ENCODE measurements at regions not wholly inside any gene's neighbourhood (a gene's known extent, or its start where the extent isn't known, plus 50 kb on each side); places are given as distances from the start of the nearest gene placed in this dataset.

DNA sequence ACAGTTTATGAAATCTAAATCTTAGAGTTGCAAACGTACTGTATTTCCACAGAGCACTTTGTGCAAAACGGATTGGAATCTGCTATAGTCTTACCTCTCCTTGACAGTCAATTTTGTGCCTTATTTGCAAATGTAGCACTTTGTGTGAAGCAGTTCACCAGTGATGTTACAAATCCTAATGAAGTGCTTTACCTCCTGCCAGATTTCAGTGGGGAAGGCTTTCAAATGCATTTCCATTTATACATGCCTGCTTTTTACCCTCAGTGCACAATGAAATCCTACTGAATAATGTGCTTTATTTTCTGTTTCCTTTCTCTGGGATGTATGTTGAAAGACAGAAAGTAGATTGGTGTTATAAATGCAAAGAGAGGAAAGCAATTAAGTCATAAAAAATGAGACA lies 2141.6 kb upstream of the C9orf72 start:
- in situ Hi-C loops (cut with HindIII; ENCODE audit: low sequenced_read_pairs) = no loop called here

DNA sequence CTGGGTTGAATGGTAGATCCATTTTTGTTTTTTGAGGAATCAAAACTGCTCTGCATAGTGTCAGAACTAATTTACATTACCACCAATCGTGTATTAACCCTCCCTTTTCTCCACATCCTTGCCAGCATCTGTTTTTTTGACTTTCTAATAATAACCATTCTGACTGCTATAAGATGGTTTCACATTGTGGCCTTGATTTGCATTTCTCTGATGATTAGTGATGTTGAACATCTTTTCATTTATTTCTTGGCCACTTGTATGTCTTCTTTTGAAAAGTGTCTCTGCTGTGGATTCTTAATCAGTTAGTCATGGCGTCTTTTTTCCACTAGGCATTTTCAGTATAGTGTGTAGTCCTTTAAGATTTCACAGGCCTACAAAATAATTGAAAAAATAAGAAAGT lies 2144.3 kb upstream of the C9orf72 start:
- in situ Hi-C loops (cut with HindIII; ENCODE audit: low sequenced_read_pairs) = no loop called here

DNA sequence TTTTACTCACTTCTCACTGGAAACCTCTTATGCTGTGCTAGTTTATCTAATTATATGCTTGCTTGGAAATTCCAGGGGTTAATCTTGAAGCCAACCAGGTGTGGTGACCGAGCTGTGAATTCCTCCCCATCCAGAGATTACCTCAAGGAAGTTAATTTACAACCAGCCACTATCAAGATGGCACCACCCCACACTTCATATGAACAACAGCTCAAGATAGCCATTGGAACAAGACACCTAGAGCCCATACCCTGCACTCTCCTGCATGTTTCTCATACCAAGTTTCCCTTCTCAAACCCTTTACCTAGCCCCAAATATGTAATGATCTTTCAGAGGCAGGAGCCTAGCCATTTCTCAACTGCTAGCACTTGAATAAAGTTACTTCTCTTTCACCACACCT lies 2156.9 kb upstream of the C9orf72 start:
- in situ Hi-C loops (cut with HindIII; ENCODE audit: low sequenced_read_pairs) = no loop called here

DNA sequence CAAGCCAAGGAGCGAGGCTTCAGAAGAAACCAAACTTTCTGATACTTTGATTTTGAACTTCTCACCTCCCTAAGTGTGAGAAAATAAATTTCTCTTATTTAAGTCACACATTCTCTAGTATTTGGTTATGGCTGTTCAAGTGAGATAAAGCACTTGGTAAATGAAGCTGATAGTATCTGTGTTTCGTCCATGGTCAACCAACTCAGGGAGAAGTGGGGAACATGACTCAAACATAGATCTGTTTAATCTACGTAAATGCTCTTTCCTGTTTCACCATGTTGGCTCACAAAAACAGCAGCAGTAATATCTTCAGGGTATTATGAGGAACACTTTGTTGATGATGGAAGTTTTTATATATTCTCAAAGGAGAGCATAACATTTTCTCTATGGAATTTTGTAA lies 2167.2 kb upstream of the C9orf72 start:
- in situ Hi-C loops (cut with HindIII; ENCODE audit: low sequenced_read_pairs) = no loop called here

GRCh38 chr9:29741169-29741568 lies 2167.9 kb upstream of the C9orf72 start:
- in situ Hi-C loops (cut with HindIII; ENCODE audit: low sequenced_read_pairs) = no loop called here

- in situ Hi-C loops (cut with HindIII; ENCODE audit: low sequenced_read_pairs) = no loop called here
These were observed 2176.8 kb upstream of the C9orf72 start for GRCh38 chr9:29750062-29750461.

GRCh38 chr9:29751226-29751625 lies 2177.9 kb upstream of the C9orf72 start:
- in situ Hi-C loops (cut with HindIII; ENCODE audit: low sequenced_read_pairs) = no loop called here

GRCh38 chr9:29753638-29754037 lies 2180.4 kb upstream of the C9orf72 start:
- in situ Hi-C loops (cut with HindIII; ENCODE audit: low sequenced_read_pairs) = no loop called here

- in situ Hi-C loops (cut with HindIII; ENCODE audit: low sequenced_read_pairs) = no loop called here
These were observed 2195.7 kb upstream of the C9orf72 start for GRCh38 chr9:29769019-29769418.

GRCh38 chr9:29773676-29774075 lies 2200.4 kb upstream of the C9orf72 start:
- in situ Hi-C loops (cut with HindIII; ENCODE audit: low sequenced_read_pairs) = no loop called here

DNA sequence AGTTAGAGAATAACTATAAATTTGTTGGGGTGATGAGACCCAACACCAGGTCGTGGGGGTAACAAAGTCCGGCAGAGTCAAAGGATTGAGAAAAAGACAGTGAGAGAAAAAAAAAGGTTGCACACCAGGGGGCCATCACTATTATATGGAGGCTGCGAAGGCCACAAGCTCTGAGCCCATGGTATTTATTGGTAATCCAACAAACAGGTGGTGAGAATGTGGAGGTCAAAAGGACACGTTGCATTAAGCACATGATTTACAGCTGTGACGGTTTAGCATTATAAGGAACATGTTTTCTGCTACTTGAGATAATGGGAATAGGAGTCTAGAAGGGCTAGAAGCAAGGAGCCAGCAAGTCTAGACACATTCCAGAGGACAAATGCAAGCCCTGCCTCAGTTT lies 2202.2 kb upstream of the C9orf72 start:
- in situ Hi-C loops (cut with HindIII; ENCODE audit: low sequenced_read_pairs) = no loop called here

GRCh38 chr9:29778281-29778849 lies 2205.1 kb upstream of the C9orf72 start:
- in situ Hi-C loops (cut with HindIII; ENCODE audit: low sequenced_read_pairs) = no loop called here

DNA sequence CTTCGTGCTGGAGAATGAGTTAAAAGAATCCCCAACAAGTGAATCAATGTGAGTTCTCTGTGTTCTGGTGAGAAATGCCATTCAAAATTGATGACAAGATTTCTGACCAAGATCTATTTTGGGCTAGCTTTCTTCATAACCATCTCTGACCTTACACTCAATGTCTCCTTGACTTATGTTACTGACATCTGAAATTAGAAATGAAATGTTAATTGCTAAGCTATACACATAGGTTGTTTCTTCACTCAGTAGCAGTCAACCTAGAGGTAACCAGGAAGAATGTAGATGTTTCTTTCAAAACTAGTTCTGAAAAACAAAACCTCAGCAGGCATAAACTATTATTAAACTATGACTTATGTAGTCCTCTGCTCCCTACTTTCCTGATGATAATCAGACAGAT lies 2220.7 kb upstream of the C9orf72 start:
- in situ Hi-C loops (cut with HindIII; ENCODE audit: low sequenced_read_pairs) = no loop called here

GRCh38 chr9:29796291-29796952 lies 2223.1 kb upstream of the C9orf72 start:
- in situ Hi-C loops (cut with HindIII; ENCODE audit: low sequenced_read_pairs) = no loop called here

GRCh38 chr9:29798599-29798998 lies 2225.3 kb upstream of the C9orf72 start:
- in situ Hi-C loops (cut with HindIII; ENCODE audit: low sequenced_read_pairs) = no loop called here

- in situ Hi-C loops (cut with HindIII; ENCODE audit: low sequenced_read_pairs) = no loop called here
These were observed 2225.9 kb upstream of the C9orf72 start for GRCh38 chr9:29799227-29799626.

DNA sequence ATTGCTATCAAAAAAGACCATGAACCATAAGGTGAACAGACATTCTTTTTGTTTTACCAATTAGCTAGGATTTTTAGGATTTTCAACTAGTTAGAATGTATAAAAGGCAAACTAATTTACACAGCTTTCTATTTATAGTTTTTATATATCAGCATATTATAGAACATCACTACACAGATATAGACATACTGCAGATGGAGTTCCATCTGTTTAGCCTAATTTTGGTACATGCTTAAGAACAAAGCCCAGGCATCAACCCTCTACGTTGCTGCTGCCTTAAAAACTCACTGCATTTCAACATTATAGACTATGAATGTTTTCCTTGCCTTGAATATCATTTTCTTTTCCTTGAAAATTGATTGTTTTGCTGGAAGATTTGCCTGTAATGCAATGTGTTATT lies 2227.5 kb upstream of the C9orf72 start:
- in situ Hi-C loops (cut with HindIII; ENCODE audit: low sequenced_read_pairs) = no loop called here

GRCh38 chr9:29802454-29802853 lies 2229.2 kb upstream of the C9orf72 start:
- in situ Hi-C loops (cut with HindIII; ENCODE audit: low sequenced_read_pairs) = no loop called here

DNA sequence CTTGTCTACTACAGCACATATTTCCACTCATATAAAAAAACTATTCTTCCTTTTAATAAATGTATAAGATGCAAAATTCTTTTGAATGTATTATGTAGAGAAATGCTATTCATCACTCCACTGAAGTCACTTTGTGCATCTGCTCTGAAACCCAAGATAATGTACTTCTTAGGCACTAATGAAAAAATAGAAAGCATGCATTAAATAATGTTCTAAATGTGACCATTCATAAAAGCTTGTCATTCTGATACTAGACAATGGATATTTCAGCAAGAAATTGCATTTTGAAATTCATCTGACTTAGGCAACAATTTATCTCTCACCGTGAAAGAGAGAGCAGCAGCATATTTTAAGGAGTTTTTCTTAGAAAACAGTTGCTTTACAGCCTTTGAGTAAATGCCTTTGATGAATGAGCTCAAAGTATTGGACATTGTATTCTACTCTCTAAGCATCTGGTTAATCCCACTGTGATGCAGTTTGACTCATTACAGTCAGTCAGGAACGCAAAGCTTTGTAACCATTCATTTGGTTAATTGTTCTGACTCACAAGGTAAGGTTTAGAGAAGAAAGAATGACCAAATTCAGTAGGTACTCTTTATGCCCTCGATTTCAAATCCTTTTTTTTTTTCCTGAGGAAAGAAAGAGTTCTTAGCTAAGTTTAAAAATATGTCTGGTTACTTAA lies 2233.8 kb upstream of the C9orf72 start:
- in situ Hi-C loops (cut with HindIII; ENCODE audit: low sequenced_read_pairs) = no loop called here

GRCh38 chr9:29816954-29817703 lies 2243.8 kb upstream of the C9orf72 start:
- in situ Hi-C loops (cut with HindIII; ENCODE audit: low sequenced_read_pairs) = no loop called here

GRCh38 chr9:29822458-29822857 lies 2249.2 kb upstream of the C9orf72 start:
- in situ Hi-C loops (cut with HindIII; ENCODE audit: low sequenced_read_pairs) = no loop called here

DNA sequence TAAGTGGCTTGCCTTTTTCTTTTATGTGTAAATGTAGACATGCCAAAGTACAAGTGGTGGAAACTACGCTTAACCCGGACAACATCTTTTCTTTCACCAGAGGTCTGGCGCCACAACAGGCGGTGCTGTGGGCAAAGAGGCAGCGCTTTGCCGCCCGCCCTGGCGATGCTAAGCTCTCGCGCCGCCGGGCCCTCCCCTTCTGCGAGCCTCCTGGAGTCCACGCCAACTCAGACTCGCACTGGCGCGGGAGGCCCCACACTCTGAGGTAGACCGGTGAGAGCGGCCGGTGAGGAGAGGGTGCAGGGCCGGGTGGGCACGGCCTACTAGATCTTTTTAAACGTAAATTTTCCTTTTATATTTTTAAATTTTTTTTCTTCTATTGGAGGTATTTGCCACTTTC lies 2253.1 kb upstream of the C9orf72 start:
- in situ Hi-C loops (cut with HindIII; ENCODE audit: low sequenced_read_pairs) = no loop called here

All from DLD1 (cell line).